ENCODE measurements at regions not wholly inside any gene's neighbourhood (a gene's known extent, or its start where the extent isn't known, plus 50 kb on each side); places are given as distances from the start of the nearest gene placed in this dataset.

DNA sequence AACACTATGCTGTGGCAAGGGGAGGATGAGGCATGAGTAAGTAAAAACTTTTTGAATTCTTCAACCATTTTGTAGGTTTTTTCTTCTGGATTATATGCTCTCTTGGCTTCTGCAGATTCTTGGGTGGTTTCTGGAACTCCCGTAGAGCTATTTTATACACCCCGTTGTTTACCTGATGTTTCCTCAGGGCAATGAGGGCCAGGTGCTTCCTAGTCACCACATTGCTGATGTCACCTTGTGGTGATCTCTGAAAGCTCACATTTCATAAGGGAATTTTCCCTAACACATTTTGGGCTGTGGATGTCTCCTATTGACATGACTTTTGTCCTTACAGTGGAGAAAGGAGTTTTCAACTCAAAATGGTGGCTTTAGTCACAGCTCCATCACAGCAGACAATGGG is 356.6 kb downstream of the PLA2G4A start:
- Histone ChIP-seq H3K9me3 (ENCODE audit: low read length) (0 out of 2 replicates have a peak, but pooled peaks cover 11% of the 10 kb centered on the region), H3K27ac (ENCODE audit: low read depth, low read length, poor library complexity, severe bottlenecking) (no peak overlapping the region), H4K20me1 (ENCODE audit: insufficient read depth, low read length) (no peaks in the 10 kb centered on the region), H2AFZ (ENCODE audit: low read length) (no peak overlapping the region), H3K36me3 (ENCODE audit: insufficient read depth, low read length) (no peaks in the 10 kb centered on the region), H3K4me3 (ENCODE audit: low read depth, low read length, poor library complexity, severe bottlenecking) (no peak overlapping the region), H3K79me2 (ENCODE audit: insufficient read depth, low read depth, low read length) (no peaks in the 10 kb centered on the region), H3K4me1 (ENCODE audit: insufficient read depth, low read length, poor library complexity, severe bottlenecking) (no peaks in the 10 kb centered on the region), H3K9me2 (ENCODE audit: insufficient read depth, low read length) (no peaks in the 10 kb centered on the region; the same call in 1 of the 2 replicates), H3K4me2 (ENCODE audit: low read length) (no peak overlapping the region)
- ChIA-PET CTCF (ENCODE audit: unreplicated experiment) (no interaction called here), POLR2A (interaction anchor here (0.5 kb wide), 1 partner anchor 1904 kb away, joined by 3 read pairs; no protein-coding TSS in a partner anchor)
- TF ChIP-seq, protein P1, sequence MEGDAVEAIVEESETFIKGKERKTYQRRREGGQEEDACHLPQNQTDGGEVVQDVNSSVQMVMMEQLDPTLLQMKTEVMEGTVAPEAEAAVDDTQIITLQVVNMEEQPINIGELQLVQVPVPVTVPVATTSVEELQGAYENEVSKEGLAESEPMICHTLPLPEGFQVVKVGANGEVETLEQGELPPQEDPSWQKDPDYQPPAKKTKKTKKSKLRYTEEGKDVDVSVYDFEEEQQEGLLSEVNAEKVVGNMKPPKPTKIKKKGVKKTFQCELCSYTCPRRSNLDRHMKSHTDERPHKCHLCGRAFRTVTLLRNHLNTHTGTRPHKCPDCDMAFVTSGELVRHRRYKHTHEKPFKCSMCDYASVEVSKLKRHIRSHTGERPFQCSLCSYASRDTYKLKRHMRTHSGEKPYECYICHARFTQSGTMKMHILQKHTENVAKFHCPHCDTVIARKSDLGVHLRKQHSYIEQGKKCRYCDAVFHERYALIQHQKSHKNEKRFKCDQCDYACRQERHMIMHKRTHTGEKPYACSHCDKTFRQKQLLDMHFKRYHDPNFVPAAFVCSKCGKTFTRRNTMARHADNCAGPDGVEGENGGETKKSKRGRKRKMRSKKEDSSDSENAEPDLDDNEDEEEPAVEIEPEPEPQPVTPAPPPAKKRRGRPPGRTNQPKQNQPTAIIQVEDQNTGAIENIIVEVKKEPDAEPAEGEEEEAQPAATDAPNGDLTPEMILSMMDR (conservative IDR thresholded peaks at IDR 0.05; ENCODE audit: low read length): no peak
- TF ChIP-seq EZH2phosphoT487 (IDR thresholded peaks at IDR 0.05; ENCODE audit: borderline replicate concordance, low read depth, low read length): no peak
- DNase-seq (ENCODE audit: low spot score): peak; percentile 1
- no TSS peak for BruUV-seq (replicated peaks)
- intact Hi-C loops (cut with micrococcal nuclease; ENCODE audit: unreplicated experiment): no loop called here

DNA sequence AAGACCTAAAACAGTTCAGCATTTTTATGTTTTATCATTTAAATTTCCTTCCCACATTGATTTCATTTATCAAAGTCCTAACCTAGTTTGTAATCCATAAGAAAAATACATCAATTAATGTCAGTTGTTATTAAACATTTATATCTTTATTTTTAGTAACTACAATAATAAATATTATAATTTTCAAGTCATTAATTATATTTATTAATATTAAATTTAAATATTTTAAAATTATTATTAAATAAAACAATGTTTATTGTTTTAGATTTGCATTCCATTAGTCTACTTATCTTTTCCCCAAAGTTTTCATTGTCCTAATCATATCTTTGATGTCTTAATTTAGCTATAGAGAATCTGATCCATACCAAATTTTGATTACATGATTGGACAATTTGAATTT is 368.9 kb downstream of the PLA2G4A start:
- ChIA-PET CTCF (ENCODE audit: unreplicated experiment) (no interaction called here), POLR2A (no interaction called here)
- no peaks in the 10 kb centered on the region for H3K4me1 ChIP-seq (ENCODE audit: insufficient read depth, low read length, poor library complexity, severe bottlenecking)
- DNase-seq (ENCODE audit: low spot score): no peak
- H3K9me2 ChIP-seq (ENCODE audit: insufficient read depth, low read length): no peaks in the 10 kb centered on the region
- no TSS peak for BruUV-seq (replicated peaks)
- no peaks in the 10 kb centered on the region for H4K20me1 ChIP-seq (ENCODE audit: insufficient read depth, low read length)
- no peaks in the 10 kb centered on the region for H3K79me2 ChIP-seq (ENCODE audit: insufficient read depth, low read depth, low read length)
- H3K4me2 ChIP-seq (ENCODE audit: low read length): no peak overlapping the region
- H3K4me3 ChIP-seq (ENCODE audit: low read depth, low read length, poor library complexity, severe bottlenecking): no peak overlapping the region
- H3K27ac ChIP-seq (ENCODE audit: low read depth, low read length, poor library complexity, severe bottlenecking): no peak overlapping the region
- H2AFZ ChIP-seq (ENCODE audit: low read length): no peak overlapping the region
- H3K9me3 ChIP-seq (ENCODE audit: low read length): no peaks in the 10 kb centered on the region
- no peak for TF ChIP-seq EZH2phosphoT487 (IDR thresholded peaks at IDR 0.05; ENCODE audit: borderline replicate concordance, low read depth, low read length)
- TF ChIP-seq, protein P1 (conservative IDR thresholded peaks at IDR 0.05; ENCODE audit: low read length): no peak
- intact Hi-C loops (cut with micrococcal nuclease; ENCODE audit: unreplicated experiment): no loop called here
- no peaks in the 10 kb centered on the region for H3K36me3 ChIP-seq (ENCODE audit: insufficient read depth, low read length)

DNA sequence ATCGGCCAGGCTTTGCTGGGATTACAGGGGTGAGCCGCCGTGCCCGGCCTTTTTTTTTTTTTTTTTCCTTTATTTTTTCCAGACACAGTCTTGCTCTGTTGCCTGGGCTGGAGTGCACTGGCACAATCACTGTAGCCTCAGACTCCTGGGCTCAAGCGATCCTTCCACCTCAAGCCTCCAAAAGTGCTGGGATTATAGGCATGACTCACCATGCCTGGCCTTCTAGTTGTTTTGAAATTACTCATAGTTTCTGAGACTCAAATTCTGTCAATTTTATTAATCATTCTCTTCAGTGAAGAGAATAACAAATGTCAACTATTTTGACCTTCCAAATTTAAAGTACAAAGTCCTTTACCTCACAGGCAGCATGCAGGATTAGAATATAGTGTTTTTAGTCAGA is 374.5 kb downstream of the PLA2G4A start:
- H3K79me2 ChIP-seq (ENCODE audit: insufficient read depth, low read depth, low read length): no peaks in the 10 kb centered on the region
- H3K4me3 ChIP-seq (ENCODE audit: low read depth, low read length, poor library complexity, severe bottlenecking): no peak overlapping the region
- no peaks in the 10 kb centered on the region for H3K9me2 ChIP-seq (ENCODE audit: insufficient read depth, low read length)
- H4K20me1 ChIP-seq (ENCODE audit: insufficient read depth, low read length): no peaks in the 10 kb centered on the region
- intact Hi-C loops (cut with micrococcal nuclease; ENCODE audit: unreplicated experiment): no loop called here
- H3K36me3 ChIP-seq (ENCODE audit: insufficient read depth, low read length): no peaks in the 10 kb centered on the region
- no peak overlapping the region for H3K27ac ChIP-seq (ENCODE audit: low read depth, low read length, poor library complexity, severe bottlenecking)
- no peak overlapping the region for H3K4me2 ChIP-seq (ENCODE audit: low read length)
- TF ChIP-seq EZH2phosphoT487 (IDR thresholded peaks at IDR 0.05; ENCODE audit: borderline replicate concordance, low read depth, low read length): no peak
- H3K4me1 ChIP-seq (ENCODE audit: insufficient read depth, low read length, poor library complexity, severe bottlenecking): no peaks in the 10 kb centered on the region
- CTCF ChIA-PET (ENCODE audit: unreplicated experiment): no interaction called here
- no peaks in the 10 kb centered on the region for H3K9me3 ChIP-seq (ENCODE audit: low read length)
- POLR2A ChIA-PET: no interaction called here
- DNase-seq (ENCODE audit: low spot score): no peak
- no peak overlapping the region for H2AFZ ChIP-seq (ENCODE audit: low read length)
- BruUV-seq (replicated peaks): no TSS peak

All from OCI-LY7 (cell line).